ENCODE measurements at regions not wholly inside any gene's neighbourhood (a gene's known extent, or its start where the extent isn't known, plus 50 kb on each side); places are given as distances from the start of the nearest gene placed in this dataset.

DNA sequence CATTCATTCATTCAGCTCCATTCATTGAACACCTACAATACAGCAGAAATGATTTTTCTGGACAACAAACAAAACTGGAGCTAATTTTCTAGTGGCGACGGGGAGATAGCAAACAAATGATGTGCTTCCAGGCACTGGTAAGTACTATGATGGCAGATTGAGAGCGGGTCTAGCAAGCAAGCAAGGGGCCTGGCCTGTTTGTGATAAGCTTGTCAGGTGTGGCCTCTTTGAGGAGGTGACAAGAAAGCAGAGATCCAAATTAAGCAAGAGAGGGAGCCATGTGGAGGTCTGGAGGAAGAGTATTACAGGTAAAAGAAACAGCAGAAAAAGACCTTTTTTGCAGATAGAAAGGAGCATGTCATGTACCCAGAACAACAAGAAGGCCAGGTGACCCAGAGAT is 216.1 kb upstream of the CPHXL start:
- TF ChIP-seq, protein P1, sequence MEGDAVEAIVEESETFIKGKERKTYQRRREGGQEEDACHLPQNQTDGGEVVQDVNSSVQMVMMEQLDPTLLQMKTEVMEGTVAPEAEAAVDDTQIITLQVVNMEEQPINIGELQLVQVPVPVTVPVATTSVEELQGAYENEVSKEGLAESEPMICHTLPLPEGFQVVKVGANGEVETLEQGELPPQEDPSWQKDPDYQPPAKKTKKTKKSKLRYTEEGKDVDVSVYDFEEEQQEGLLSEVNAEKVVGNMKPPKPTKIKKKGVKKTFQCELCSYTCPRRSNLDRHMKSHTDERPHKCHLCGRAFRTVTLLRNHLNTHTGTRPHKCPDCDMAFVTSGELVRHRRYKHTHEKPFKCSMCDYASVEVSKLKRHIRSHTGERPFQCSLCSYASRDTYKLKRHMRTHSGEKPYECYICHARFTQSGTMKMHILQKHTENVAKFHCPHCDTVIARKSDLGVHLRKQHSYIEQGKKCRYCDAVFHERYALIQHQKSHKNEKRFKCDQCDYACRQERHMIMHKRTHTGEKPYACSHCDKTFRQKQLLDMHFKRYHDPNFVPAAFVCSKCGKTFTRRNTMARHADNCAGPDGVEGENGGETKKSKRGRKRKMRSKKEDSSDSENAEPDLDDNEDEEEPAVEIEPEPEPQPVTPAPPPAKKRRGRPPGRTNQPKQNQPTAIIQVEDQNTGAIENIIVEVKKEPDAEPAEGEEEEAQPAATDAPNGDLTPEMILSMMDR (IDR thresholded peaks at IDR 0.05), result no peak
- H3K9me3 Mint-ChIP-seq, result no peaks in the 10 kb centered on the region
- no peak for ATAC-seq
- POLR2A ChIA-PET, result no interaction called here
- no peak overlapping the region for H3K27ac Mint-ChIP-seq
- intact Hi-C loops (cut with micrococcal nuclease), result no loop called here
- H3K27me3 Mint-ChIP-seq, result no peaks in the 10 kb centered on the region
- no peak overlapping the region for H3K4me3 Mint-ChIP-seq
- DNase-seq, result no peak
- CTCF ChIA-PET, result no interaction called here
- H3K36me3 Mint-ChIP-seq (ENCODE audit: low read depth), result no peaks in the 10 kb centered on the region
- H3K4me1 Mint-ChIP-seq (ENCODE audit: low read depth), result no peaks in the 10 kb centered on the region

DNA sequence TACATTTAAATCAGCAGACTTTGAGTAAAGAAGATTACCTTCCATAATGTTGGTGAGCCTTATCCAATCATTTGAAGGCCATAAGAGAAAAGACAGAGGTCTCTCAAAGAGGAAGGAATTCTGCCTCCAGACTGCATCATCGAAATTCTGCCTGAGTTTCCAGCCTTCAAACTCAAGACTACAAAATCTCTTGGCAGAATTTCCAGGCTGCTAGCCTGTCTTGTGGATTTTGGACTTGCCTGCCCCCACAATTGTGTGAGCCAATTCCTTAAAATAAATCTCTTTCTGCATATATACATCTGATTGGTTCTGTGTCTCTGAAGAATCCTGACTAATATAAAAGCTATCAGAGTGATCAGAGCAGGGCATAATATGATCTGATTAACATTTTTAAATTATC is 216.6 kb upstream of the CPHXL start:
- Mint-ChIP-seq H3K27ac (no peak overlapping the region), H3K4me1 (ENCODE audit: low read depth) (no peaks in the 10 kb centered on the region), H3K4me3 (no peak overlapping the region), H3K36me3 (ENCODE audit: low read depth) (no peaks in the 10 kb centered on the region), H3K9me3 (no peaks in the 10 kb centered on the region), H3K27me3 (no peaks in the 10 kb centered on the region)
- intact Hi-C loops (cut with micrococcal nuclease), result no loop called here
- no peak for ATAC-seq
- ChIA-PET CTCF (no interaction called here), POLR2A (no interaction called here)
- TF ChIP-seq, protein P1 (IDR thresholded peaks at IDR 0.05), result no peak
- no peak for DNase-seq

DNA sequence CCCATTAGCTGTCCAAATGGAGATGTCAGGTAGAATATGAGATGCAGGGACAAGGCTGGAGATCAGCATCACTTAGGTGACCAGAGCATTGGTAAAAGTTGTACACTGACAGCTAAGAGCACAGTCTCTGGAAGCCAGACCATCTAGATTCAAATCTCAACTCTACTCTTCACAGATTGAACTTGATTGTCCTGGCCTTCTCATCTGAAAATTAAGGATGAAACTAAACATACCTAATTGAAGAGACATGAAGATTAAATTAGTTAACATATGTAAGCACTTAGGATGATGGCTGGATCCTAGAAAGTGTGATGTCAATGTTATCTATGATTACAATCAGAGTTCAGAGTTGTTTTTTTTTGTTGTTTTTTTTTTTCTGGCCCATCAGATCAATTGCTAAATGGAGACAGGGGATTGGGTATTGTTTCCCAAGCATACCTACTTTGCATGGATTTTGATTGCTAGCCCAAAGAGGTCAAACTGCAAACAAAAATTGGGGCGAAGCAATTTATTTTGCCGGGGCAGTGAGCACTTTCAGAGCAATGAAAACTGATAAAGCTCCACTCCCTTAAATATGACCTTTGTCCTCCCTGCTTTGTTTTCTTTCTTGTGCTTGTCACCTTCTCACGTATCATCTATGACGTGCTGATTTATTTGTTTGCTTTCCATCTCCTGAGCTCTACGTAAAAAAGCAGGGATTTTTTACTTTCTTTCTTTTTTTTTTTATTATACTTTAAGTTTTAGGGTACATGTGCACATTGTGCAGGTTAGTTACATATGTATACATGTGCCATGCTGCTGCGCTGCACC is 217.6 kb upstream of the CPHXL start:
- ChIA-PET CTCF (no interaction called here), POLR2A (no interaction called here)
- Mint-ChIP-seq H3K27ac (no peak overlapping the region), H3K9me3 (no peaks in the 10 kb centered on the region), H3K4me1 (ENCODE audit: low read depth) (no peaks in the 10 kb centered on the region), H3K27me3 (no peaks in the 10 kb centered on the region), H3K4me3 (no peak overlapping the region), H3K36me3 (ENCODE audit: low read depth) (no peaks in the 10 kb centered on the region)
- no peak for ATAC-seq
- no peak for DNase-seq
- TF ChIP-seq, protein P1 (IDR thresholded peaks at IDR 0.05), result no peak
- intact Hi-C loops (cut with micrococcal nuclease), result no loop called here

DNA sequence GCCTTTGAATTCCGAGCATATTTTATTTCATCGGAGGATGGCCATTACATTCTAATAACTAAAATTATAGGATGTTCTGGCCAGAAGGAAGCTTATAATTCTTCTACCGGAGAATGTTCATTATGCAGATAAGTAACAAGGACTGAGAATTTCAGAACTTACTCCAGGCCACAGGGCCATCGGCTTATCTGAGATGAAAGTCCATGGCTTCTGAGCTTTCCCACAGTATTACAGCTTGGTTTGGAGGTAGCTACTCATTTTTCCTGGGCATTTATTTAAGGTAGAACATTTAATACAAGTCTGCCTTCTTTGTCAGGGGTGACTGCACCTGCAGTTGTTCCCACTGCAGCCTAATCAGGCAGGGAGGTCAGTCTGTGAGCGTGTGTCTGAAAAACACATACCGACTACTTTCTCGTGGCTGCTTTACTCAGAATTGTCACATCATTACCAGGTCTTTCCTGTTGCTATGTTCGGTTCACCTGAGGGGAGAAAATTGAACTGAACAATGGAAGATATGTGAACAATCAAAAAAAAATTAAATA is 219.7 kb upstream of the CPHXL start:
- Mint-ChIP-seq H3K9me3 (no peaks in the 10 kb centered on the region), H3K4me3 (no peak overlapping the region), H3K4me1 (ENCODE audit: low read depth) (no peaks in the 10 kb centered on the region), H3K27me3 (no peaks in the 10 kb centered on the region), H3K36me3 (ENCODE audit: low read depth) (no peaks in the 10 kb centered on the region), H3K27ac (no peak overlapping the region)
- CTCF ChIA-PET, result no interaction called here
- TF ChIP-seq, protein P1 (IDR thresholded peaks at IDR 0.05), result no peak
- DNase-seq, result no peak
- POLR2A ChIA-PET, result interaction anchor here (0.9 kb wide), 1 partner anchor 146 kb away, joined by 3 read pairs; no protein-coding TSS in a partner anchor
- ATAC-seq, result no peak
- intact Hi-C loops (cut with micrococcal nuclease), result no loop called here

DNA sequence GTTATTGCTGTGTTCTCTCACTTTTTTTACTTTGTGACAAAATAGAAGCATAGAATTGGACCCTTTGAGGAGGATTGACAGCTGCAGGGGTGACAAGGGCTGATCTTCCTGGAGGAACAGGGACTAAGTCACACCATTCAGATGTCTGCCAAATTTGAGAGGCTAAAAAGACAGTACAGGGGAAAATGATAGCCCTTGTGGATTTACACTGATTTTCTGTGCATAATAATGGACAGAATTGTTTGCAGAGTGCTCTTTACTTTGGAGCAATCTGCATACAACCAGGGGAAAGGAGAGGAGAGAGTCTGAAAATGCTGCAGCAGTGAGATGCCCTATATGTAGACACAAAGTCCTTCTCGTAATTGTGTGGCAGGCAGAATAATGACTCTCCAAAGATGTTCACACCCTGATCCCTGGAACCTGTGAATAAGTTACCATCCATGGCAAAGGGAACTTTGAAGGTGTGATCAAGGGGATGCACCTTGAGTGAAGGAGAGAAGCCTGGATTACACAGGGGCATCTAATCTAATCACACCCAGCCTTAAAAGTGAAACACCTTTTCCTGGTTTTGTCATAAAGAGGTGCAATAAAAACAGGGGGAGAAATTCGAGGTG is 221.4 kb upstream of the CPHXL start:
- no peak overlapping the region for H3K27ac Mint-ChIP-seq
- intact Hi-C loops (cut with micrococcal nuclease), result no loop called here
- H3K27me3 Mint-ChIP-seq, result no peaks in the 10 kb centered on the region
- H3K4me1 Mint-ChIP-seq (ENCODE audit: low read depth), result no peaks in the 10 kb centered on the region
- H3K4me3 Mint-ChIP-seq, result no peak overlapping the region
- no peaks in the 10 kb centered on the region for H3K36me3 Mint-ChIP-seq (ENCODE audit: low read depth)
- TF ChIP-seq, protein P1 (IDR thresholded peaks at IDR 0.05), result no peak
- ChIA-PET POLR2A (no interaction called here), CTCF (no interaction called here)
- no peaks in the 10 kb centered on the region for H3K9me3 Mint-ChIP-seq
- no peak for DNase-seq
- no peak for ATAC-seq

Measured in activated CD8-positive, alpha-beta T cell treated with anti-CD3 and anti-CD28 coated beads for 36 hours (primary cell).